IMR-90 (cell line): ENCODE measurements at regions not wholly inside any gene's neighbourhood (a gene's known extent, or its start where the extent isn't known, plus 50 kb on each side); places are given as distances from the start of the nearest gene placed in this dataset.

Experiments used
- ATAC-seq: fragments of 200-7000 bp; cut with Tn5 transposase; 2 replicates; pipeline ENCODE4 v1.9.1; 2020; ENCODE audit warnings: low read depth, mild to moderate bottlenecking, moderate library complexity
- BruUV-seq: library from RNA; stranded (reverse); fragments of 400-500 nt; replicated peaks from 2 replicates; lab custom pipeline; 2021; lab: Mats Ljungman, UMichigan
- CTCF ChIA-PET: fragments of 300-600 bp; formaldehyde crosslinking; extraction: SDS; loops from one replicate; lab custom pipeline; 2021; ENCODE audit warnings: antibody characterized with exemption; lab: Yijun Ruan, JAX
- POLR2A ChIA-PET: fragments of 300-600 bp; sonication (Branson Sonifier 250); formaldehyde crosslinking; loops from one replicate; lab custom pipeline; 2022; ENCODE audit warnings: antibody characterized with exemption; ENCODE audit not compliant: unreplicated experiment; lab: Charles Lee
- DNase-seq: peaks from one replicate; pipeline ENCODE4 v3.0.0; 2013
- H2AFZ ChIP-seq: replicated peaks from 2 replicates; pipeline ENCODE3; 2013; ENCODE audit warnings: low read length, mild to moderate bottlenecking; ENCODE audit not compliant: poor library complexity
- H2AK5ac ChIP-seq: 2 replicates; pipeline ENCODE4 v1.6.1; 2013; ENCODE audit warnings: low read depth, low read length, inconsistent platforms
- H2AK9ac ChIP-seq: replicated peaks from 2 replicates; pipeline ENCODE3; 2013; ENCODE audit warnings: mild to moderate bottlenecking, low read depth, low read length, moderate library complexity; ENCODE audit not compliant: poor library complexity
- H2BK120ac ChIP-seq: 2 replicates; pipeline ENCODE4 v1.6.1; 2013; ENCODE audit warnings: low read depth, low read length, inconsistent platforms
- H2BK15ac ChIP-seq: 3 replicates; pipeline ENCODE4 v1.6.1; 2013; ENCODE audit warnings: low read depth, low read length, inconsistent platforms
- H2BK20ac ChIP-seq: 2 replicates; pipeline ENCODE4 v1.6.1; 2013; ENCODE audit warnings: low read depth, mild to moderate bottlenecking, inconsistent platforms, low read length, moderate library complexity
- H2BK5ac ChIP-seq: 2 replicates; pipeline ENCODE4 v1.6.1; 2013; ENCODE audit warnings: mild to moderate bottlenecking, low read depth, low read length, inconsistent platforms; ENCODE audit not compliant: poor library complexity, severe bottlenecking
- H3K14ac ChIP-seq: replicated peaks from 2 replicates; pipeline ENCODE4 v1.6.1; 2013; ENCODE audit warnings: low read depth, low read length, inconsistent platforms
- H3K18ac ChIP-seq: 2 replicates; pipeline ENCODE4 v1.6.1; 2013; ENCODE audit warnings: low read depth, low read length, control low read depth
- H3K23ac ChIP-seq: 2 replicates; pipeline ENCODE4 v1.6.1; 2013; ENCODE audit warnings: low read depth, low read length, inconsistent platforms
- H3K27ac ChIP-seq: 2 replicates; pipeline ENCODE4 v1.5.1; 2013; ENCODE audit warnings: mild to moderate bottlenecking, control low read depth, low read length; ENCODE audit not compliant: insufficient read depth
- H3K27me3 ChIP-seq: 2 replicates; pipeline ENCODE4 v1.6.1; 2013; ENCODE audit warnings: low read length; ENCODE audit not compliant: control insufficient read depth, insufficient read depth
- H3K36me3 ChIP-seq: 2 replicates; pipeline ENCODE4 v1.6.1; 2013; ENCODE audit warnings: low read length, mixed read lengths; ENCODE audit not compliant: control insufficient read depth, insufficient read depth
- H3K4ac ChIP-seq: 2 replicates; pipeline ENCODE4 v1.6.1; 2013; ENCODE audit warnings: low read depth, low read length, inconsistent platforms
- H3K4me1 ChIP-seq: 2 replicates; pipeline ENCODE4 v1.6.1; 2013; ENCODE audit warnings: low read length, mixed read lengths; ENCODE audit not compliant: control insufficient read depth, insufficient read depth
- H3K4me2 ChIP-seq: 2 replicates; pipeline ENCODE4 v1.6.1; 2013; ENCODE audit warnings: low read depth, mild to moderate bottlenecking, control low read depth, low read length, moderate library complexity
- H3K4me3 ChIP-seq: 2 replicates; pipeline ENCODE4 v1.5.1; 2013; ENCODE audit warnings: low read depth, mild to moderate bottlenecking, control low read depth, low read length, moderate library complexity; ENCODE audit not compliant: insufficient read depth
- H3K56ac ChIP-seq: 2 replicates; pipeline ENCODE4 v1.6.1; 2013; ENCODE audit warnings: low read length, inconsistent platforms; ENCODE audit not compliant: insufficient read depth; ENCODE audit errors: extremely low read depth
- H3K79me1 ChIP-seq, 2 experiments: 2 replicates each; pipeline ENCODE4 v1.6.1; 2013; ENCODE audit warnings: low read length in 2 of 2, inconsistent platforms in 1 of 2, low read depth in 1 of 2
- H3K9ac ChIP-seq: 2 replicates; pipeline ENCODE4 v1.6.1; 2013; ENCODE audit warnings: low read depth, low read length, control low read depth
- H3K9me1 ChIP-seq: 2 replicates; pipeline ENCODE4 v1.6.1; 2013; ENCODE audit warnings: low read length, inconsistent platforms; ENCODE audit not compliant: insufficient read depth
- H3K9me3 ChIP-seq: 2 replicates; pipeline ENCODE4 v1.6.1; 2013; ENCODE audit warnings: low read length; ENCODE audit not compliant: control insufficient read depth, insufficient read depth
- H4K20me1 ChIP-seq: 2 replicates; pipeline ENCODE4 v1.6.1; 2013; ENCODE audit warnings: low read length, inconsistent platforms; ENCODE audit not compliant: insufficient read depth
- H4K5ac ChIP-seq: 2 replicates; pipeline ENCODE4 v1.6.1; 2013; ENCODE audit warnings: mild to moderate bottlenecking, low read depth, low read length, control low read depth
- H4K8ac ChIP-seq, 2 experiments: 2 replicates each; pipeline ENCODE4 v1.6.1; 2013; ENCODE audit warnings: low read depth in 2 of 2, low read length in 2 of 2, control low read depth in 1 of 2, inconsistent platforms in 1 of 2
- H4K91ac ChIP-seq: 2 replicates; pipeline ENCODE4 v1.6.1; 2013; ENCODE audit warnings: low read depth, low read length, inconsistent platforms; ENCODE audit not compliant: insufficient read depth
- BHLHE40 ChIP-seq: fragments of 150-350 bp; IDR thresholded peaks from 2 replicates; pipeline ENCODE4 v1.6.1; 2016; ENCODE audit warnings: mild to moderate bottlenecking, low read depth, low read length
- CHD1 ChIP-seq: IDR thresholded peaks from 2 replicates; pipeline ENCODE4 v1.6.1; 2012; ENCODE audit warnings: low read depth, low read length, improper control_type of control experiment
- ELK1 ChIP-seq: fragments of 150-350 bp; IDR thresholded peaks from 2 replicates; pipeline ENCODE4 v1.6.1; 2016; ENCODE audit warnings: low read depth, mild to moderate bottlenecking, low read length, moderate library complexity, borderline replicate concordance
- POLR2A ChIP-seq: IDR thresholded peaks from 2 replicates; pipeline ENCODE4 v1.6.1; 2012; ENCODE audit warnings: mild to moderate bottlenecking, low read depth, low read length
- RAD21 ChIP-seq: IDR thresholded peaks from 2 replicates; pipeline ENCODE4 v1.6.1; 2012; ENCODE audit warnings: low read length, improper control_type of control experiment
- RCOR1 ChIP-seq: IDR thresholded peaks from 2 replicates; pipeline ENCODE4 v1.6.1; 2012; ENCODE audit warnings: mild to moderate bottlenecking, low read length, improper control_type of control experiment; ENCODE audit not compliant: insufficient replicate concordance
- SMC3 ChIP-seq: fragments of 150-350 bp; IDR thresholded peaks from 2 replicates; pipeline ENCODE4 v1.6.1; 2016; ENCODE audit warnings: low read depth, mild to moderate bottlenecking, antibody characterized with exemption, low read length, moderate library complexity
- WGBS, 2 experiments: methylation state at CpG; one replicate each; pipeline versions ENCODE4 v1.1.5 to v1.1.7; 2013; ENCODE audit warnings: missing lambda C conversion rate in 2 of 2; ENCODE audit not compliant: insufficient read length in 1 of 2; ENCODE audit errors: extremely low coverage in 2 of 2; 5-methylcytosine and 5-hydroxymethylcytosine counted together
- dilution Hi-C: fragments of 300-500 bp; cut with HindIII; formaldehyde crosslinking; loops from one replicate; pipeline ENCODE4 v1.14.3; 2018; ENCODE audit warnings: low sequenced_read_pairs; ENCODE audit not compliant: unreplicated experiment
- in situ Hi-C: fragments of 300-500 bp; cut with MboI; formaldehyde crosslinking; loops from 3 replicates; pipeline ENCODE4 v1.14.3; 2019; ENCODE audit warnings: low sequenced_read_pairs, inconsistent platforms, mixed read lengths
- intact Hi-C: fragments of 100-400 bp; cut with micrococcal nuclease; formaldehyde crosslinking; loops from 2 replicates; pipeline ENCODE4 v1.10.0; 2022
- TF ChIP-seq, protein P1 (sequence below): fragments of 150-350 bp; IDR thresholded peaks from 2 replicates; pipeline ENCODE4 v1.6.1; 2017; ENCODE audit warnings: mild to moderate bottlenecking, antibody characterized with exemption, low read length, low read depth

DNA sequence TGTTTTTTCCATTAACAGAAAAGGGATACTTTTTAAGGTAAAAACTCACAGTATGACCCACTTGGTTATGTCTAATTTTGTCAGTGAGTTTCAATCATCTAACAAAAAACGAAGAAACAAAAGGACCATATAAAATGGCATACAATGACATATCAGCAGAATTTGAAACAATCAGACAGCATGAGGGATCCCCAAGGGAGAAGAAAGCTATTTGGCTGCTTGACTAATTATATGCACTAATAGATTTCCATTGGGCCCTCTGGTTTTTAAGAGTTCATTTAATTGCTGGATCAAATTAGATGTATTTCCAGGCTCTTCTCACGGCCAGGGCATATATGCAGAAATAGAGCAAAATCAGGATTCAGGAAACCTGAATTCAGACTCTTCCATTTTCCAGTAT is 376.4 kb upstream of the GBE1 start:
- in situ Hi-C loops (loop anchor here (10.0 kb wide), 1 partner anchor 473 kb away; no protein-coding TSS in a partner anchor), intact Hi-C loops (no loop called here), dilution Hi-C loops (no loop called here)
- no peaks in the 10 kb centered on the region for H3K36me3 ChIP-seq
- H3K4ac ChIP-seq, result no peak overlapping the region
- WGBS, 2 experiments, result no CpG with 5 or more reads among the region's 2 CpGs
- no peaks in the 10 kb centered on the region for H3K27me3 ChIP-seq
- no peak overlapping the region for H2BK120ac ChIP-seq
- no peak overlapping the region for H3K4me2 ChIP-seq
- H3K18ac ChIP-seq, result no peak overlapping the region
- no peak overlapping the region for H3K4me3 ChIP-seq
- H3K14ac ChIP-seq, result no peak overlapping the region
- no peak overlapping the region for H3K56ac ChIP-seq
- POLR2A ChIA-PET, result no interaction called here
- ATAC-seq (no peak), DNase-seq (no peak)
- H3K23ac ChIP-seq, result no peak overlapping the region
- no peak overlapping the region for H4K8ac ChIP-seq
- no peak overlapping the region for H3K9ac ChIP-seq
- H3K4me1 ChIP-seq, result no peaks in the 10 kb centered on the region
- no peaks in the 10 kb centered on the region for H4K20me1 ChIP-seq
- no peak overlapping the region for H4K5ac ChIP-seq
- H2AFZ ChIP-seq, result no peak overlapping the region
- H3K9me1 ChIP-seq, result no peaks in the 10 kb centered on the region
- no peak overlapping the region for H4K91ac ChIP-seq
- no peak overlapping the region for H2AK9ac ChIP-seq
- no peak for TF ChIP-seq BHLHE40
- no peak for TF ChIP-seq ELK1
- no peak for TF ChIP-seq SMC3
- TF ChIP-seq POLR2A, result no peak
- TF ChIP-seq, protein P1, sequence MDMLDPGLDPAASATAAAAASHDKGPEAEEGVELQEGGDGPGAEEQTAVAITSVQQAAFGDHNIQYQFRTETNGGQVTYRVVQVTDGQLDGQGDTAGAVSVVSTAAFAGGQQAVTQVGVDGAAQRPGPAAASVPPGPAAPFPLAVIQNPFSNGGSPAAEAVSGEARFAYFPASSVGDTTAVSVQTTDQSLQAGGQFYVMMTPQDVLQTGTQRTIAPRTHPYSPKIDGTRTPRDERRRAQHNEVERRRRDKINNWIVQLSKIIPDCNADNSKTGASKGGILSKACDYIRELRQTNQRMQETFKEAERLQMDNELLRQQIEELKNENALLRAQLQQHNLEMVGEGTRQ, result no peak
- no peak for TF ChIP-seq RAD21
- TF ChIP-seq RCOR1, result no peak
- no peak for TF ChIP-seq CHD1
- CTCF ChIA-PET, result no interaction called here
- H2AK5ac ChIP-seq, result no peak overlapping the region
- H3K9me3 ChIP-seq, result no peaks in the 10 kb centered on the region
- no peaks in the 10 kb centered on the region for H3K79me1 ChIP-seq
- H2BK20ac ChIP-seq, result no peak overlapping the region
- no peak overlapping the region for H2BK5ac ChIP-seq
- no peak overlapping the region for H2BK15ac ChIP-seq
- no peak overlapping the region for H3K27ac ChIP-seq
- BruUV-seq, result no TSS peak
